ENCODE measurements at regions not wholly inside any gene's neighbourhood (a gene's known extent, or its start where the extent isn't known, plus 50 kb on each side); places are given as distances from the start of the nearest gene placed in this dataset.

DNA sequence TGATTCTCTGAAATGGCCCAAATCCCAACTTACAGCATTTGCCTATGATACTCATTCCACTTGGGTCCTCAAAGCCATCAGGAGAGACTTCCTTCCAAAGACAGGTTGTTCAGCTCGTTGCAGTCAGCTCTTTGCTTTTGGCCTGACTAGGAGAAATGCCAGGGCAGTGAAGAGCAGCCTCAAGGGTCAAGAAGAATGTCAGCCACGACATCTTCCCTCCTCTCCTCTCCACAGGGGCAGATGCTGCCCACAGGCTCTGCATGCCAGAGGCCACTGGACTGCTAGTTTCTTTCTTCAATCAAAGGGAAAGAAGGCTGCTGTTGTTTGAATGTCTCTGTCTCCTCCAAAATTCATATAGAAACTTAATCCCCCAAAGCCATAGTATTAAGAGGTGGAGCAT is 201.7 kb upstream of the PFN2 start:
- intact Hi-C loops (cut with micrococcal nuclease): no loop called here

DNA sequence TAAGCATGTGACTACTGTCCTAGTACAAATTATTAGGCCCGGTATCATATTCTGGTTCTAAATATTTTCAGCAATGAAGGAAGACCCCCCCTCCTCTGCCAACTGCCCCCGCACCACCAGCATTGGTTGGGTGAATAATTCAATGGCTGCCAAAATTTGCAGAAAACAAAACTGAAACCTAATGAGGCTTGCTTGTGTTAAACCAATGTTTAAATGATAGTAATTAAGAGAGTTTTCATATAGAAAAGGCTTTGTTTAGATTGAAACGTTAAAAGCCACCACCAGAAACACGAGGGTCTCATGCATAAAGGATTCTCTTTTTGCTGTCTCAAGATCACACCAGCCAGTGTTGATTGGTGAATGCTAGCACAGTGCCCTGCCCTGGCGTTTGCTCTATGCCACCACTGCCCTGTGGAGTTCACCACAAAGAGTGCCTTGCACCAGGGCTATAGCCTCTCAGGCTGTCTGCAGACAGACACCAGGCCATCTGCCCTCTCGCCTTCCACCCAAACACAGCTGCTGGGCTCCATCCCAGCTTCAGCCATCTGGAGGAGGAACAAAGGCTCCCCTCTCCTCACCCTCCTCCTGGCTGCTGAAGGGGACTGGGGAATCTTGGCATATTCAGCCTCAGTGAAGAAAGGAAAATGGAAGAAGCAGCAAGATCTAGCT is 200.3 kb upstream of the PFN2 start:
- intact Hi-C loops (cut with micrococcal nuclease): no loop called here

DNA sequence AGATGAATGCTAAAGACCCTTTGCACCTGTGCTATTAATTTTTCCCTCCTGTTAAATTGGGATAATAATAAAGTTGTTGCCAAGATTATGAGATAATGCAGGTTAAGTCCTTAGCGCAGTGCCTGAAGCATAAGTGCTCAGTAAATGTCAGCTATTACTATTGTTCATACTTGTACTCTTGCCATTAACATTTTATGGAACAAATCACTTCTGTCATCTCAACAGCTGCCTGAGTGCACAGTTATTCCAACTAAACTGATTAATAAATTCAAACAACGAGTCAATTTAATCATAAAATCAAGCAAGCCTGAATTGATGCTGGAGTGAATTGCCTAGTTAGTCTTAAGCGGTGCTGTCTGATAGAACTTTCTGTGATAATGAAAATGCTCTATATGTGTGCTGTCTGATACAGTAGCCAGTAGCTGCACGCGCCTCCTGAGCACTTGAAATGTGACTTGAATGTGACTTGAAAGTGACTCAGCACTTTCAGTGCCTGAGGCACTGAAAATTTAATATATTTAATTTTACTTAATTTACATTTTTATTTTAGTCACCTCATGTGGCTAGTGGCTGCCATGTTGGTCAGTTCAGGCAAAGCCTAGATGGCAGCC is 198.7 kb upstream of the PFN2 start:
- intact Hi-C loops (cut with micrococcal nuclease): no loop called here

DNA sequence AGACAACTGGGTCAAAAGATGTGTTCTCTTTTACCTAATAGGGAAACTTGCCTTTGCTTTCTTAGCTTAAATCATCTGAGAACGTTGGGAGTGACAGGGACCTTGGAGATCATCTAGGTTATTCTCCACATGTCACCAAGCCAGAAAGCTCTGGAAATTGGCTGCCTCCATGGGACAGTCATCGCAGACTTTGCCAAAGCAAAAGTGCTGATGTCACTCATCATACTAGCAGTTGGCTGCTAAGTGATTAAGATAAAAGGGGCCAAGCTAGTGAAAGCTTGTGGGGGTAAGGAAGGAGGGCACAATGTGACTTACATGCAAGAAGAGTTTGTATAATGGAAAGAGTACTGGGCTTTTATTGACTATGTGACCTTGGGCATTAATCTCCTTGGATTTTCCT is 198.0 kb upstream of the PFN2 start:
- intact Hi-C loops (cut with micrococcal nuclease): no loop called here

DNA sequence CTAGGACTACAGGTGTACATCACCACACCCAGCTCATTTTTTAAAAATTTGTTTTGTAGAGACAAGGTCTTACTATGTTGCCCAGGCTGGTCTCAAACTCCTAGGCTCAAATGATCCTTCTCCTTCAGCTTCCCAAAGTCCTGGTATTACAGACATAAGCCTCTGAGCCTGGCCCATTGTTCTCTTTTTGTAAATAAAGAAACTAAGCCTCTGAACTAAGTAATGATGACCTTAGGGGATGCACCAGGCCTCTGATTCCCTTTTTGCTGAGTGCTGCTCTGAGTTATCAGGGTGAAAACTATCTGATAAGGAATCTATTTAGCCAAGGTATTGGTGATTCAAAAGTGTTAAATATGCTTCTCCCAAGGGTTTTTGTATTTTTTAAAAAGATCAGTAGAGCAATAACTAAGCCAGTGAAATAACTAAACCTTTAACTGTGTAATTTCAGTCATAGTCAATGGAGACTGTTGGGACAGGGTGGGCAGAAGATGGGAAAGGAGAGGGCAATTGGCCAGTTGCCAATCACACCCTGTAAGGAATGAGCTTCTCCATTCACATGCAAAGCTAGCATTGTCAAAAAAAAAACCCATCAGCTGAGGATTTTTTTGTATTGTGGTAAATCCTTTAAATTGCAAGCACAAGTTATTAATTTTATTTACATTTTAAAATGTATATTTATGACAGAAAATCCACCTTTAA is 194.8 kb upstream of the PFN2 start:
- intact Hi-C loops (cut with micrococcal nuclease): no loop called here

DNA sequence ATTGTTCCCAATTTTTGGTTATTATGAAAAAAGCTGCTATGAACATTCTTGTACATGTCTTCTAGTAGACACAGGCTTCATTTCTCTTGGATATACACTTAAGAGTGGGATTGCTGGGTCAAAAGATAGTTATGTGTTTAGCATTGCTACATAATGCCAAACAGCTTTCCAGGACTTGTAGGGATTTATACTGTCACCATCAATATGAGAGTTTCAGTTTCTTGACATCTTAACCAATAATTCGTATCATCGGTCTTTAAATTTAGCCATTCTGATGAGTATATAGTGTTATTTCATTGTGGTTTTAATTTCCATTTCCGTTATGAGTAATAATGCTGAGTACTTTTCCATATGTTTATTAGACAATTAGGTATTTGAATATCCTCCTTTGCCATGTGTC is 190.3 kb upstream of the PFN2 start:
- intact Hi-C loops (cut with micrococcal nuclease): no loop called here

DNA sequence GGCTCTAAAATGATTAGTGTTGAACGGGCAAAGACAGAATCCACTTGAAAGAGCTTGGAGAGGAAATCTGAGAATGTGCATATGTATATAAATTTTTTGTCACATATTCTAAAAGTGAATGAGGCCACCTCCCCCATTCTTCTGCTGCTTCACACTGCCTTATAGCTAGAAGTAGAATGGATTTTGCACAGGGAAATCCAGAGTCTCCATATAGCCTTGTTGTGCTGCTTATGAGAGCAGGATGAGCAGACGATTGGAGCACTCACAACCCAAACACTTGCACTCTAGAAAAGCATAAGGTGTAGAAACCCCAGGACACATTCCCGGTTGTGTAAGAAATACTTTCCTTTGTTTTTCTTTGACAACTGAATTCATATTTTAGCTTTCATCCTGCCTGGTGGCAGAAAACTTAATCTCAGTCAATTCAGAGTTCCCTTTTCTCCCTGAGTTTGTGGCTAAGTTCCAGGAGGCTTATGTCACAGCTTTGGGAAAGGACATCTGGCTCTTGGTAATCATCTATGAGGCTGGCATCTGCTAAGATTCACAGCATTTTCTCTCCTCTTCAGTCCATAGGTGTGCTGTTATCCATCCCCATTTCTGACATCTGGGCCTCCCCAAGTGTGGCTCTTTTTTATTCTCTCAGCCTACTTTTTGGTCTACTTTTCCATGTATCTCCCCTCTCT is 188.4 kb upstream of the PFN2 start:
- intact Hi-C loops (cut with micrococcal nuclease): no loop called here

DNA sequence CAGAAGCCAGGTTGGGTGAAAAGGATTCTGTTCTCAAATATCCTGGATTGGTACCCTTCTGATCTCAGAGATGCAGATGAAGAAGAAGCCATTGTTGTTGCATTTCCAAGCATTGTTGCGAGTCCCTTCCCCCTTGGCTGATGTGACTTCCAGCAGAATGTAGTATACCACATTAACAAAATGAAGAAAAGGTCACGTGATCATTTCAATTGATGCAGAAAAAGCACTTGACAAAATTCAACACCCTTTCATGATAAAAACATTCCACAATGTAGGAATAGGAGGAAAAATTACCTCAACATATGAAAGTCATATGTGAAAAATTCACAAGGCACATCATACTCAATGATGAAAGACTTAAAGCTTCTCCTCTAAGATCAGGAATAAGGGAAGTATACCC is 181.9 kb upstream of the PFN2 start:
- intact Hi-C loops (cut with micrococcal nuclease): no loop called here

DNA sequence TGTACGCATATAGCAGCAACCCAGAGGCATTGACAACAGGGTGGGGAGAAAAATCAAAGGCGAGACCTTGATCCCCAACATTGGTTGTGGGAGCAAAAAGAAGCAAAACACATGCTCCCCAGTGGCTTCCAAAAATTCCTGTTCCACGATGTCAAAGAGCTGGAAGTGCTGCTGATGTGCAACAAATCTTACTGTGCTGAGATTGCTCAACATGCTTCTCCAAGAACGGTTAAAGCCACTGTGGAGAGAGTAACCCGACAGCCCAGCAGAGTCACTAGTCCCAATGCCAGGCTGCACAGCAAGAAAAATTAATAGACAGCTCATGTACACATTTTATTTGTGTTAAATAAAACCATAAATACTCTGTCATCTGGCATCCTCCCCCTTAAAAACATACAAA is 179.9 kb upstream of the PFN2 start:
- intact Hi-C loops (cut with micrococcal nuclease): no loop called here

DNA sequence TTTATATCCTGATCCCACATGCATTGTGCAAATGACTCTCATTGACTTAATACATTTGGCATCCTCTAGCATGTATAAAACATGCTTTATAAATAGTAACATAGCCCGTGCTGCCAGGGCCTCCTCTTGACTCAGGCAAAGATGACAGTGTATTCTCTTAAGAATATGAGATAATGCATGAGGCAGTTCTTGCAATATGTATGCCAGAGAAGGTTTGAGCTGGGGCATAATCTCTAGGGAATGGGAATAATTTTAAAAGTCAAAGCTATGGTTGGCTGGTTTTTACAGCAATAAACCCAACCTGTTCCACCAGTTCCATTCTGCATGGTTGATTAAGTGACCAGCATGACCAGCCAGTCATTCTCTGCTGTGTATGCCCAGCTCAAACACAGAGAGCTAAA is 179.0 kb upstream of the PFN2 start:
- intact Hi-C loops (cut with micrococcal nuclease): no loop called here

DNA sequence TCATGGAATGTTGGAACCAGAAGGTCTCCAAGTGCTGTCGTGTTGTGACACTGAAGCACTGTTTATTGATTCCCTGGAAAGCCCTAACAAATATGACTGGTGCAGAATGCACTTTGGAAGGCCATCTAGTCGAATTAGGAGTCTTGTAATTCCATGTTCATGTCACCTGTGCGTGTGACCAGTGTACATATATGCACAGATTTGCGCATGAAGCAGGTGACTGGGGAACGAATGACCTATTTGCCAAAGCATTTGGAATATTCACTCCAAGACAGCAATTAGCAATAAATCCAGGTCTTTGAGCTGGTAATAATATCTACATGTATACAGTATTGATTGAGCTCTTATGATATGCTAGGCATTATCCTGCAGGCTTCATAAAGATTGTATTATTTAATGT is 177.5 kb upstream of the PFN2 start:
- intact Hi-C loops (cut with micrococcal nuclease): no loop called here

DNA sequence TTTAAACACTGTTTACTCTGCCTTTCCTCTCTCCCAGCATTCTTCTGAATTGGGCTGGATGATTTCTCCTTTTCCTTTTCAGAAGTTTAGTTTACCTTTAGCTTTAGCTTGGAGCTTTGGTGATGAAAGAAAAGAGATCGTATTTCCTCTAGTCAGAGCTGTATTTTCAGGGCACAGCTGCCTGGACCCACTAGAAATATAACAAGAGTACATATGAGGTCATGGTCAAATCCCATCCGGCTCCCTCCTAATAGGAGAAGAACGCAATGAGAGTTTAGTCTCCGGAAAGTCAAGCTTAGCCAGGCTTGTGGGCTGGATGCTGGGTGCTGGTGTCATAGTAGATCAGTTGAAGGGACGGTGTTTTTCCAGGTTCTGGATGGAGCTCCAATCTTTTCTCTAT is 177.1 kb upstream of the PFN2 start:
- intact Hi-C loops (cut with micrococcal nuclease): no loop called here

DNA sequence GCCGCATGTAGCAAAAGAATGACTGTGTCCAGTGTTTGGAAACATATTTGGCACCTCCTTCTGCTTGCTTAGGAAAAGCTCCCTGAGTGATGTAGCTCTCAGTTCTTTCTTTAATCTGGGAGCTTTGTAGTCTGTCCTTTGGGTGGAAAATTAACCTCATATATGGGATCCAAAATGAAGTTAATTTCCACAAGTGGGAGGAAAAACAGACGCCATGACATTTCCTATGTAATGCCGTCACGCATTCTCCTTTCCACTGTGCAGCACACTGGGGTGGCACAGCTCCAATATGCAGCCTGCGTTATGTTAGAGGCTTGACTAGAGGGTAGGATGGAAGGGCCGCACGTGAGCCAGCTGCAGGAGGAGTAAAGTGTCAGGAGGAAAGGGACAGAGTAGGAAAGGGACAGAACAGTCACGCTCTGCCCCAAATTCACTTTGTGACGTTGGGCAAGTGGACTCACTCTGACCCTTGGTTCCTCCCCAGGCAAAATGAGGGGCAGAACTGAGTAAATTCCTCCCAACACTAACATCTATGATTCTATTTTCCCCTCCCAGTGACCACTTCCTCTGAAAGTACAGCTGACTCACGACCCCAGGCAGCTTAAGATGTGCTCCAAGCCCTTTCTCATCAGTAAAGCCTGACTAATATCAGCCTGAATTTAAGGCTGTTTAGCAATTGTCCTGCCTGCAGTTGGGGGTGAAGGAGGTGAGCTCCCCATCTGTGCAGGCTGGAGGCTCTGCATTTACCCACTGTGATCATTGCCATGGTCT is 176.5 kb upstream of the PFN2 start:
- intact Hi-C loops (cut with micrococcal nuclease): no loop called here

DNA sequence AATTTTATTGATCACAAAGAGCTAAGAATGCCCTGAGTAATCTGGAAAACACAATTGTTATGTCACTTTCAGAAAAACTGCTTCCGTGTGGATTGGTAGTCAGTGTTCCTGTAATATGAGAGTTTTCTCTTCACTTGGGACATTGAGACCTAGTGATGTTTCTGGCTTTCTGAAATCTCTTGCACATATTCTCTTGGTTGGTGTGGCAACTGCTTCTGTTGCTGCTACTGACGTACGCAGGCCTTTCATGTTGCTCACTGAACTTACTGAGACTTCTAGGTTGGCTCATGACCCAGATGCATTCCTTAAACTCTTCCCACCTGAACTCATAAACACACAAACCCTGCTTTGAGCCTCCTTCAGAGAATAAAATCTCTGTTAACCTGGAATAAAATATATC is 175.0 kb upstream of the PFN2 start:
- intact Hi-C loops (cut with micrococcal nuclease): no loop called here

DNA sequence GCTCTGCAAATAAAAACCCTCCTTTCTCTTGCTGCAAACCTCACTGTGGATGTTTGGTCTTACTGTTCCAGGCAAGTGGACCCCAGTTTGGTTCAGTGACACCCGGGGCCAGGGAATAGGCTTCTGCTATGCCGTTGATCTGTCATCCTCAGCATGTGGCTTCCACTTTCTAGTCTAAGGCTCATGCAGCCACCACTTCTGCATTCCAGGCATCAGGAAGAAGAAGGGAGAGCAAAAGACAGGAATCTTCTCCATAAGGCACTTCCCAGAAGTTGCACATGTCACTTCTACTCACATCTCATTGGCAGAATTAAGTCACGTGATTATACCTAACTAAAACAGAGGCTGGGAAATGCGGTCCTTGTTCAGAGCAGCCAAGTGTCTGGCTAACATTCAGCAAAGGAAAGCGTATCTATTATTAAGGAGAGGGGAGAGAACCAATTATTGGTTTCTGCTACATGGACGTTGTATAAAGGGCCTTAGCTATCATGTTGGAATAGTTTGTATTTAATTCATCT is 173.6 kb upstream of the PFN2 start:
- intact Hi-C loops (cut with micrococcal nuclease): no loop called here

DNA sequence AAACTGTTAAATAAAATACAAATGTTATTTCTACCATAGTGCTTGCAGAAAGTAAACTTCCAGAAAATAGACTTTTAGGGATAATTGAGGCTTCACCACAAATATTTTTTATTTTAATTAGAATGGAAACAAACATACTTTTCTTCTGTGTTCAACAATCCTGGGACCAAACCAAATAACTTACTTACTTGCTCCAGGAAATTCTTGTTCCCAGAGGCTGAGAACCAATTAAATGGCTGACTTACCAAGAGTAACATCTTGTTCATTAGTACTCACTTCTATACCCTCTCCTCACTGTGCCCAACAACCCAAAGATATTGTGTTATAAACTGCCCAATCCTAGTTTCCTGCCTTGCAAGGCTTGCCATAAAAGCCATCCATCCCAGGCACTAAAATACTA is 172.2 kb upstream of the PFN2 start:
- intact Hi-C loops (cut with micrococcal nuclease): no loop called here

DNA sequence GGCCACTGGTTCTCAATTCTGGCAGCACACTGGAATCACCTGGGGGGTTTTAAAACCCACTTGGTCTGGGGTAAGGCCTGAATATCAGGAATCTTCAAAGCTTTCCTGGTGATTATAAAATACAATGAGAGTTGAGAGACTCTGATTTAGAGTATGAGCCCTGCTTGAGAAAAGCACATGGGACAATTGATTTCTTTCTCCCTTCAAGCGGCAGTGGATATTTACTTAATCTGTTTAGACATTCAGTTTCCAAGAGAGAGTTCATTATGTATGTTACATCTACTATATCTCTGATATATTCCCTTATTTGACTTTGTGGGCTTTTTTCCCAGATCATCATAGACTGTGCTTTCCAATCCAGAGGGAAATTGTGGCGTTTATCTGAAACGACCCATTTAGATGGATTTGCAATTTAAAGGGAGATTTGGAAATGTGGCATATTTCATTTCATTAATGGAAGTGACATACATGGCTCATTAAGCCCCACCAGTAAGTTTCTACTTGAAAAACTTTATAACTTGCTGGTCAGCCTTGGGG is 171.2 kb upstream of the PFN2 start:
- intact Hi-C loops (cut with micrococcal nuclease): no loop called here

DNA sequence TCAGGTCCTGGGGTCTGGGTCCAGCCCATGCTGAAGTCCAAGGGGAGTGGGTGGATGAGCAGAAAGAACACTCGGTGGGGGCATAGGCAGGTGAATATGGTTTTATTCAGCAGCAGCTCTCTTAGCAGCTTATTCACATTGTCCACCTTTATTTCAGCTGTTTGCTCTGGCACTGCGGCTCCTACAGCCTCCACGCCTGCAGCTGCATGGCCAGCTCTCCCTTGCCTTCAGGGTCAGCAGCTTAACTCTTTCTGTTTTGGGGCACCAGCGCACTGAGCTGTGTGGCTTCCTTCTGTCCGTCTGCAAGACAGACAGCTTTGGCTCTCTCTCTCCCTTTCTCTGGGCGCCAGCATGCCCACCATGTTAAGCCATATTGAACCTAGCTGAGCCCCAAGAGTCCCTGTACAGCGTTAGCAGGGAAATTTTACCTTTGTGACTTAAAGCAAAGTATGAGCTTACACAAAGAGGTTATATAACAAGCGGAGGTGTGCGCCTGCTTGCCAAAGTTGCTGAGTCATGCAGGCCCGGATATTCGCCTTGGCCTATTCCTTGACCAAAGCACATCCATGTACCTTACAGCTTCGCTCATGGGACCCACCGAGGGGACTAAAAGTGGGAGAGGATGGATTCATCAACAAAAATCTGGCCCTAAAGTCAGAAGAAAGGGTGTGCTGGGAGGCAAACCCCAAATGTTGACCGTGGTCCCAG is 170.1 kb upstream of the PFN2 start:
- intact Hi-C loops (cut with micrococcal nuclease): no loop called here

DNA sequence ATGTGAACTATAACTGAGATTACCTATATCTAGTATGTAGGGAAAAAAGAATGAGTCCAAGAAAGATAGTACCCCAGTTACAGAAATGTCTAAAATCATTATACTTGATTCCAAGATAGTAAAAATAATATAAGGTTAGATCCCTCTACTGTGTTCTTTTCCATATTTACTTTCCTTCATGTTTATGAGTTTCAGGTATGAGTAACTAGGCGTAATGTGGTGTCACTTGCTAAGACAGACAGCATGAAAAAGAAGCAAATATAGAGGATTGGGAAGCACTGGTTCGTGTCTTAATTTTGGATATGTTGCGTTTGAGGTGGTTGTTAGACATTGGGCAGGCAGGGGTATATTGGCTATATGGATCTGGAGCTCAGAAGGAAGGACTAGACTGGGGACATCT is 168.1 kb upstream of the PFN2 start:
- intact Hi-C loops (cut with micrococcal nuclease): no loop called here

DNA sequence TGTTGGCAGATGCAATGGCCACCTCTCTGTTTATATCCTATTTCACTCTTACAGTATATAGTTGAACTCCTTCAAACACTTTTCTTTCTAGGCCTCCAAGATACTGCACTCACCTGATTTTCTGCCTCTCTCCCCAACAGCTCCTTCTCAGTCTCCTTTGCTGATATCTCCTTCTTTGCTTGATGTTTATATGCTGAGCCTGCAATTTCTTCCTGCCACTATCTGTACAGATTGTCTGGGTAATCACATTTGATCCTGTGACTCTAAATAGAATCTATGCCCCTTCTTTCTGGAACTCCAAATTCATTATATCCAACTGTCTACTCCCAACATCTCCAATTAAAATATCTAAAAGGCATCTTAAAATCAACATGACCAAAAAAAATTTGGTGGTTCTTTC is 165.5 kb upstream of the PFN2 start:
- intact Hi-C loops (cut with micrococcal nuclease): no loop called here

DNA sequence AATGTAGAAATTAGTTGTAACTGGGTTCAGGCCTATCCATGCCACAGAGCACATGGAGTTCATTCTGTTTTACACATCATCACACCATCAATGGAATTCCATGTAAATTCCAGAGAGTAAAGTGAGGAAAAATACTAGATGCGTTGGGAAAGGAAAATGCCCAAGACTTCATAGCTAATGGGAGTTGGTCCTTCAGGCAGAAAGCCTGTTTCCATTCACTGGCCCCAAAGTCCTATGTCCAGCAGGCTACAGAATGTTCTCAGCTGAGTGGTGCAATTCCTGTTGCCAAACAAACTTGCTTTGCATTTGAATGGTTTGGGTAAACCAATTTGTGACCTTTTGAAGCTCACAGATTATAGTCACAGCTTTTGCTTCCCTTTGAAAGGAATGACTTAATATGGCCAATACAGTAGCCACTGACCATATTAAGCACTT is 164.6 kb upstream of the PFN2 start:
- intact Hi-C loops (cut with micrococcal nuclease): no loop called here
